ENCODE measurements at regions not wholly inside any gene's neighbourhood (a gene's known extent, or its start where the extent isn't known, plus 50 kb on each side); places are given as distances from the start of the nearest gene placed in this dataset.

DNA sequence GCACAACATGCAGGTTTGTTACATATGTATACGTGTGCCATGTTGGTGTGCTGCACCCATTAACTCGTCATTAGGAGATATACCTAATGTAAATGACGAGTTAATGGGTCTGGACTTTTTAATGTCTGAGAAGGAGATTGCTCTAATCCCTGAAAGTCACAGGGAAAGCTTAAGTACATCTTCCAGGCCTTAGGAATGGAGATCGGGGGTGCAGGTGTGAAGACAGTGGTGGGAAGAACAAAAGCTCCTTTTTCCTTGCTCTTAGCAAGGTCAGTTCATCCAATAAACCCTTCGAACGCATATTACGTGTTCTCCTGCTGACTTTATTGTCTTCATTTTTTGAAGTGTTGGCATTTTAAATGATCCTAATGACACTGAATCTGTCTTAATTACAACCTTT, 50.8 kb upstream of the LAMA1 start:
- no peak for TF ChIP-seq CTCF (IDR thresholded peaks at IDR 0.05)
- TF ChIP-seq EP300 (IDR thresholded peaks at IDR 0.05) = no peak
